ENCODE measurements at regions not wholly inside any gene's neighbourhood (a gene's known extent, or its start where the extent isn't known, plus 50 kb on each side); places are given as distances from the start of the nearest gene placed in this dataset.

GRCh38 chr5:124206540-124206939, 539.9 kb downstream of the ZNF608 start:
- TF ChIP-seq CTCF (IDR thresholded peaks at IDR 0.05) (no peak), POLR2A (IDR thresholded peaks at IDR 0.05) (no peak)

Measured in right lobe of liver (tissue), 4 donors.